ENCODE measurements at regions not wholly inside any gene's neighbourhood (a gene's known extent, or its start where the extent isn't known, plus 50 kb on each side); places are given as distances from the start of the nearest gene placed in this dataset.

- no peak overlapping the region for H3K27ac ChIP-seq (ENCODE audit: low read depth in 1 of 2, low read length in 2 of 2)
- H2AFZ ChIP-seq (ENCODE audit: insufficient read depth, low read depth, low read length, poor library complexity, severe bottlenecking) = no peak overlapping the region
- no peaks in the 10 kb centered on the region for H3K4me1 ChIP-seq (ENCODE audit: control insufficient read depth in 1 of 2, insufficient read depth in 2 of 2, low read length in 2 of 2)
- intact Hi-C loops (cut with micrococcal nuclease) = no loop called here
- H3K4me2 ChIP-seq (replicated peaks; ENCODE audit: extremely low read depth, low read length, poor library complexity, severe bottlenecking) = no peak overlapping the region
- no peak overlapping the region for H3K4me3 ChIP-seq (replicated peaks in 1 of 3; ENCODE audit: low read depth in 2 of 3, low read length in 3 of 3)
- H4K20me1 ChIP-seq (ENCODE audit: insufficient read depth, low read length) = no peaks in the 10 kb centered on the region
- peaks cover 0 to 14% (median 4%) of the 10 kb centered on the region in 7 donors for H3K9me3 Mint-ChIP-seq
- H3K36me3 ChIP-seq (replicated peaks in 1 of 2; ENCODE audit: control insufficient read depth in 1 of 2, insufficient read depth in 2 of 2, low read length in 2 of 2) = no peaks in the 10 kb centered on the region
- no peak for DNase-seq
- no peaks in the 10 kb centered on the region for H3K4me1 Mint-ChIP-seq
- H3K27ac Mint-ChIP-seq = no peak overlapping the region
- H3K9me3 ChIP-seq (replicated peaks in 1 of 2; ENCODE audit: control insufficient read depth in 1 of 2, insufficient read depth in 1 of 2, low read length in 2 of 2) = peaks cover 0 to 4% of the 10 kb centered on the region in 2 donors
- no peak for TF ChIP-seq CTCF (IDR thresholded peaks at IDR 0.05)
- no peak overlapping the region for H3K4me3 Mint-ChIP-seq
- H3K27me3 Mint-ChIP-seq (ENCODE audit: low read depth in 3 of 3) = peaks cover 0 to 4% (median 0%) of the 10 kb centered on the region in 3 donors
- no peak overlapping the region for H3K9ac ChIP-seq (ENCODE audit: insufficient read depth, low read length, poor library complexity, severe bottlenecking)
- no peaks in the 10 kb centered on the region for H3K36me3 Mint-ChIP-seq
- no CpG with 5 or more reads among the region's 1 CpG for WGBS (ENCODE audit: insufficient coverage)
- H3K27me3 ChIP-seq (ENCODE audit: control insufficient read depth in 2 of 2, insufficient read depth in 2 of 2, low read length in 2 of 2) = no peaks in the 10 kb centered on the region
- H3K79me2 ChIP-seq (ENCODE audit: insufficient read depth, low read length) = no peaks in the 10 kb centered on the region
Measured at GRCh38 chr12:30072824-30073223, 289.1 kb upstream of the TMTC1 start.

GRCh38 chr12:30067146-30067545 is 283.4 kb upstream of the TMTC1 start:
- Histone ChIP-seq H3K9ac (ENCODE audit: insufficient read depth, low read length, poor library complexity, severe bottlenecking) (no peak overlapping the region), H3K36me3 (replicated peaks in 1 of 2; ENCODE audit: control insufficient read depth in 1 of 2, insufficient read depth in 2 of 2, low read length in 2 of 2) (no peaks in the 10 kb centered on the region), H3K27me3 (ENCODE audit: control insufficient read depth in 2 of 2, insufficient read depth in 2 of 2, low read length in 2 of 2) (no peaks in the 10 kb centered on the region), H3K27ac (ENCODE audit: low read depth in 1 of 2, low read length in 2 of 2) (no peak overlapping the region), H3K79me2 (ENCODE audit: insufficient read depth, low read length) (no peaks in the 10 kb centered on the region), H2AFZ (ENCODE audit: insufficient read depth, low read depth, low read length, poor library complexity, severe bottlenecking) (no peak overlapping the region), H4K20me1 (ENCODE audit: insufficient read depth, low read length) (no peaks in the 10 kb centered on the region), H3K4me3 (replicated peaks in 1 of 3; ENCODE audit: low read depth in 2 of 3, low read length in 3 of 3) (no peak overlapping the region), H3K4me1 (ENCODE audit: control insufficient read depth in 1 of 2, insufficient read depth in 2 of 2, low read length in 2 of 2) (no peaks in the 10 kb centered on the region), H3K9me3 (replicated peaks in 1 of 2; ENCODE audit: control insufficient read depth in 1 of 2, insufficient read depth in 1 of 2, low read length in 2 of 2) (peaks cover 0 to 4% of the 10 kb centered on the region in 2 donors), H3K4me2 (replicated peaks; ENCODE audit: extremely low read depth, low read length, poor library complexity, severe bottlenecking) (no peak overlapping the region)
- no peak overlapping the region for H3K4me3 Mint-ChIP-seq
- TF ChIP-seq CTCF (IDR thresholded peaks at IDR 0.05) = no peak
- H3K27me3 Mint-ChIP-seq (ENCODE audit: low read depth in 3 of 3) = peaks cover 0 to 3% (median 0%) of the 10 kb centered on the region in 3 donors
- intact Hi-C loops (cut with micrococcal nuclease) = no loop called here
- H3K27ac Mint-ChIP-seq = no peak overlapping the region
- H3K36me3 Mint-ChIP-seq = no peaks in the 10 kb centered on the region
- H3K4me1 Mint-ChIP-seq = no peaks in the 10 kb centered on the region
- no peak for DNase-seq
- no CpG with 5 or more reads among the region's 2 CpGs for WGBS (ENCODE audit: insufficient coverage)
- peaks cover 0 to 8% (median 2%) of the 10 kb centered on the region in 7 donors for H3K9me3 Mint-ChIP-seq
